Keratinocyte (primary cell): ENCODE measurements at regions not wholly inside any gene's neighbourhood (a gene's known extent, or its start where the extent isn't known, plus 50 kb on each side); places are given as distances from the start of the nearest gene placed in this dataset.

Source experiments
- DNase-seq: peaks from one replicate; pipeline ENCODE4 v3.0.0-alpha.2; 2011; ENCODE audit warnings: low read depth, missing footprints, low spot score
- FAIRE-seq: peaks from 2 replicates; lab custom pipeline; 2011; peaks lifted over from hg19 to GRCh38; lab: Jason Lieb, UNC
- H2AFZ ChIP-seq: 2 replicates; pipeline ENCODE4 v1.6.0; 2012; ENCODE audit warnings: low read length, control low read depth, inconsistent platforms; ENCODE audit not compliant: control insufficient read depth
- H3K27ac ChIP-seq: 2 replicates; pipeline ENCODE4 v1.5.1; 2011; ENCODE audit warnings: low read length; ENCODE audit not compliant: control insufficient read depth, insufficient read depth
- H3K27me3 ChIP-seq: 3 replicates; pipeline ENCODE4 v1.6.0; 2011; ENCODE audit warnings: low read length; ENCODE audit not compliant: control insufficient read depth, insufficient read depth; ENCODE audit errors: extremely low read depth
- H3K36me3 ChIP-seq, 2 experiments: 2 replicates in 1 of 2; 3 replicates in 1 of 2; pipeline ENCODE4 v1.5.1; 2011; ENCODE audit warnings: low read length in 2 of 2, mild to moderate bottlenecking in 1 of 2; ENCODE audit not compliant: control insufficient read depth in 2 of 2, insufficient read depth in 2 of 2; ENCODE audit errors: extremely low read depth in 1 of 2
- H3K4me1 ChIP-seq: 3 replicates; pipeline ENCODE4 v1.5.1; 2011; ENCODE audit warnings: low read length; ENCODE audit not compliant: control insufficient read depth, insufficient read depth; ENCODE audit errors: extremely low read depth
- H3K4me2 ChIP-seq: 3 replicates; pipeline ENCODE4 v1.6.0; 2011; ENCODE audit warnings: low read depth, low read length; ENCODE audit not compliant: control insufficient read depth, insufficient read depth; ENCODE audit errors: extremely low read depth
- H3K4me3 ChIP-seq, 3 experiments: fragments of 200-600 bp in 1 of 3; sonication (generic) in 1 of 3; 2 replicates in 2 of 3; 3 replicates in 1 of 3; pipeline ENCODE4 v1.5.1; 2011 to 2016; ENCODE audit warnings: low read length in 3 of 3, mild to moderate bottlenecking in 3 of 3, control low read depth in 2 of 3, inconsistent platforms in 1 of 3, low read depth in 1 of 3, mixed read lengths in 1 of 3, mixed run types in 1 of 3, moderate library complexity in 1 of 3; ENCODE audit not compliant: control insufficient read depth in 2 of 3, insufficient read depth in 2 of 3; ENCODE audit errors: extremely low read depth in 1 of 3
- H3K79me2 ChIP-seq: 2 replicates; pipeline ENCODE4 v1.6.0; 2012; ENCODE audit warnings: low read length; ENCODE audit not compliant: control insufficient read depth, insufficient read depth
- H3K9ac ChIP-seq: 3 replicates; pipeline ENCODE4 v1.6.0; 2011; ENCODE audit warnings: low read length; ENCODE audit not compliant: control insufficient read depth, insufficient read depth; ENCODE audit errors: extremely low read depth
- H3K9me1 ChIP-seq: 3 replicates; pipeline ENCODE4 v1.6.0; 2011; ENCODE audit warnings: low read length; ENCODE audit not compliant: control insufficient read depth, insufficient read depth; ENCODE audit errors: extremely low read depth
- H3K9me3 ChIP-seq: 2 replicates; pipeline ENCODE4 v1.5.1; 2012; ENCODE audit warnings: low read depth, low read length; ENCODE audit not compliant: control insufficient read depth
- H4K20me1 ChIP-seq: 3 replicates; pipeline ENCODE4 v1.6.0; 2011; ENCODE audit warnings: low read length; ENCODE audit not compliant: control insufficient read depth, insufficient read depth; ENCODE audit errors: extremely low read depth
- EZH2 ChIP-seq: IDR thresholded peaks from one replicate; pipeline ENCODE4 v1.6.1; 2012; ENCODE audit warnings: inconsistent platforms, mild to moderate bottlenecking, low read length, moderate library complexity
- dilution Hi-C: fragments of 300-500 bp; cut with MboI; formaldehyde crosslinking; loops from one replicate; pipeline ENCODE4 v1.7.0; 2020; ENCODE audit warnings: low sequenced_read_pairs; ENCODE audit not compliant: extremely low pct_ligation_motif_present
- TF ChIP-seq, protein P1 (sequence below), 3 experiments: IDR thresholded peaks in 1 of 3; conservative IDR thresholded peaks in 1 of 3; optimal IDR thresholded peaks in 1 of 3; 2 replicates in 2 of 3; 3 replicates in 1 of 3; pipeline versions ENCODE3 to v1.5.1; 2011; ENCODE audit warnings: low read length in 3 of 3, mild to moderate bottlenecking in 3 of 3, moderate library complexity in 2 of 3, control low read depth in 1 of 3, inconsistent platforms in 1 of 3; ENCODE audit not compliant: insufficient read depth in 2 of 3; ENCODE audit errors: extremely low read depth in 1 of 3

DNA sequence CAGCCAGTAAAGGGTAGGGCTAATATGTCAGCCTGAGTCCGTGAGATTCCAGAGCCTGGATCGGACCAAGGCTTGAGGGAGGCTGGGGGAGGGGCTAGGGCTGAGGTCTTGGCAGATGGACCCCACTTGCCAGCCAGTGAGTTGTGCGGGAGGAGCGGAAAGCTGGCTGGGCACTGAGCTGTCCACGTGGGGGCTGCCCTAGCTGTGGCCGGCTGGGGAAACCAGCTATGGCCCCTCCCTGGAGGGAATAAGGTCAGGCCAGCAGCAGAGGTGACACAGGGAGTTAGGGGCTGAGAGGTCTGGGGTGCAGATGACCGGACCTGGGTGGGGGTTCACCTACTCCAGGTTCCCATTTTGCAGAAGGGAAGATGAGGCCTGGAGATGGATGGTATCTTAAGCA lies 77.3 kb downstream of the UNCX start:
- no peaks in the 10 kb centered on the region for H3K79me2 ChIP-seq
- FAIRE-seq, result no peak
- TF ChIP-seq EZH2, result no peak
- TF ChIP-seq, protein P1, sequence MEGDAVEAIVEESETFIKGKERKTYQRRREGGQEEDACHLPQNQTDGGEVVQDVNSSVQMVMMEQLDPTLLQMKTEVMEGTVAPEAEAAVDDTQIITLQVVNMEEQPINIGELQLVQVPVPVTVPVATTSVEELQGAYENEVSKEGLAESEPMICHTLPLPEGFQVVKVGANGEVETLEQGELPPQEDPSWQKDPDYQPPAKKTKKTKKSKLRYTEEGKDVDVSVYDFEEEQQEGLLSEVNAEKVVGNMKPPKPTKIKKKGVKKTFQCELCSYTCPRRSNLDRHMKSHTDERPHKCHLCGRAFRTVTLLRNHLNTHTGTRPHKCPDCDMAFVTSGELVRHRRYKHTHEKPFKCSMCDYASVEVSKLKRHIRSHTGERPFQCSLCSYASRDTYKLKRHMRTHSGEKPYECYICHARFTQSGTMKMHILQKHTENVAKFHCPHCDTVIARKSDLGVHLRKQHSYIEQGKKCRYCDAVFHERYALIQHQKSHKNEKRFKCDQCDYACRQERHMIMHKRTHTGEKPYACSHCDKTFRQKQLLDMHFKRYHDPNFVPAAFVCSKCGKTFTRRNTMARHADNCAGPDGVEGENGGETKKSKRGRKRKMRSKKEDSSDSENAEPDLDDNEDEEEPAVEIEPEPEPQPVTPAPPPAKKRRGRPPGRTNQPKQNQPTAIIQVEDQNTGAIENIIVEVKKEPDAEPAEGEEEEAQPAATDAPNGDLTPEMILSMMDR (optimal IDR thresholded peaks at IDR 0.05 in 1 of 3, IDR thresholded peaks at IDR 0.05 in 1 of 3, conservative IDR thresholded peaks at IDR 0.05 in 1 of 3; ENCODE audit: extremely low read depth in 1 of 3, insufficient read depth in 2 of 3, low read length in 3 of 3), result no peak
- H4K20me1 ChIP-seq, result no peaks in the 10 kb centered on the region
- no peak overlapping the region for H3K4me2 ChIP-seq
- H2AFZ ChIP-seq, result no peak overlapping the region
- no peaks in the 10 kb centered on the region for H3K36me3 ChIP-seq
- no peaks in the 10 kb centered on the region for H3K4me1 ChIP-seq
- H3K9ac ChIP-seq, result no peak overlapping the region
- dilution Hi-C loops, result no loop called here
- peaks cover 4% of the 10 kb centered on the region for H3K27me3 ChIP-seq
- H3K4me3 ChIP-seq, result no peak overlapping the region
- no peak overlapping the region for H3K27ac ChIP-seq
- H3K9me1 ChIP-seq, result no peaks in the 10 kb centered on the region
- no peak for DNase-seq
- peaks cover 2% of the 10 kb centered on the region for H3K9me3 ChIP-seq

DNA sequence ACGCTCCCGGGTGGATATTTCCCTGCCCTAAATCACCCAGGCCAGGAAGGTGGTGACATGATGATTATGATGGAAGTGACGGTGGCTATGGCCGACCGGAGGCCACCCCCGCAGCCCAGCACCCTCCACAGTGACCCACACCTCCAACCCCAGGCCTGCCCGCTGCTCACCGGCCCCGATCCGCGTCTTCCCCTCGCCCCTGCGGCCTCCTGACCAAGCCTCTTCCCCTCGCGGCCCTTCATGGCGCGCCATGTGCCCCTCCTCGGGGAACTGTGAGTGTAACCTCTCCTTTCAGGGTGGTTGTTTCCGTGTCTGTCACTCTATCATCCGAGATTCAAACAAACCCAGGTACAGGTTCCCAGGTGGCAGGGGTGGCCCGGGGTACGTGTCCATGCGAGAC lies 78.3 kb downstream of the UNCX start:
- dilution Hi-C loops, result no loop called here
- Histone ChIP-seq H2AFZ (no peak overlapping the region), H3K4me1 (no peaks in the 10 kb centered on the region), H3K9me1 (no peaks in the 10 kb centered on the region), H3K4me2 (no peak overlapping the region), H3K9ac (no peak overlapping the region), H3K4me3 (no peak overlapping the region), H3K27me3 (peaks cover 4% of the 10 kb centered on the region), H3K79me2 (no peaks in the 10 kb centered on the region), H4K20me1 (no peaks in the 10 kb centered on the region), H3K9me3 (peaks cover 2% of the 10 kb centered on the region), H3K27ac (no peak overlapping the region), H3K36me3 (no peaks in the 10 kb centered on the region)
- TF ChIP-seq, protein P1 (optimal IDR thresholded peaks at IDR 0.05 in 1 of 3, IDR thresholded peaks at IDR 0.05 in 1 of 3, conservative IDR thresholded peaks at IDR 0.05 in 1 of 3; ENCODE audit: extremely low read depth in 1 of 3, insufficient read depth in 2 of 3, low read length in 3 of 3), result no peak
- TF ChIP-seq EZH2, result no peak
- FAIRE-seq (no peak), DNase-seq (no peak)
